ENCODE measurements at regions not wholly inside any gene's neighbourhood (a gene's known extent, or its start where the extent isn't known, plus 50 kb on each side); places are given as distances from the start of the nearest gene placed in this dataset.
A peak's percentile ranks its signal among the peaks of the same experiment; 100 is the strongest.

DNA sequence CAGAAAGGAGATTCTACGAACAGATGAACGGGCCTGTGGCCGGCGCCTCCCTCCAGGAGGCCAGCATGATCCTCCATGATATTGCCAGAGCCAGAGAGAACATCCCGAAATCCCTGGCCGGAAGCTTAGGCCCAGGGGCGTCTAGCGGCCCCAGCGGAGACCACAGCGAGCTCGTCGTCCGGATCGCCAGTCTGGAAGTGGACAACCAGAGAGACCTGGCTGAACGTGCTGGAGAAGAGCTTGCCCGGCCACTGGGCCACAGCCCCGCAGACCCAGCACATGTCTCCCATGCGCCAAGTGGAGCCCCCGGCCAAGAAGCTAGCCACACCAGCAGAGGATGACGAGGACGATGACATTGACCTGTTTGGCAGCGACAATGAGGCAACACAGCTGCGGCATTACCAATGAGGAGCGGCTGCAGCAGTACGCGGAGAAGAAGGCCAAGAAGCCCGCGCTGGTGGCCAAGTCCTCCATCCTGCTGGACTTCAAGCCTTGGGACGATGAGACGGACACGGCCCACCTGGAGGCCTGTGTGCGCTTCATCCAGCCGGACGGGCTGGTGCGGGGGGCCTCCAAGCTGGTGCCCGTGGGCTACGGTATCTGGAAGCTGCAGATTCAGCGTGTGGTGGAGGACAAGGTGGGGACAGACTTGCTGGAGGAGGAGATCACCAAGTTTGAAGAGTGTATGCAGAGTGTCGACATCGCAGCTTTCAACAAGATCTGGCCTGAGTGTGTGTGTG, 78.8 kb upstream of the FRY start:
- H3K4me3 ChIP-seq (ENCODE audit: low read length): no peak overlapping the region
- no peak for DNase-seq (ENCODE audit: low read depth)
- TF ChIP-seq, protein P1, sequence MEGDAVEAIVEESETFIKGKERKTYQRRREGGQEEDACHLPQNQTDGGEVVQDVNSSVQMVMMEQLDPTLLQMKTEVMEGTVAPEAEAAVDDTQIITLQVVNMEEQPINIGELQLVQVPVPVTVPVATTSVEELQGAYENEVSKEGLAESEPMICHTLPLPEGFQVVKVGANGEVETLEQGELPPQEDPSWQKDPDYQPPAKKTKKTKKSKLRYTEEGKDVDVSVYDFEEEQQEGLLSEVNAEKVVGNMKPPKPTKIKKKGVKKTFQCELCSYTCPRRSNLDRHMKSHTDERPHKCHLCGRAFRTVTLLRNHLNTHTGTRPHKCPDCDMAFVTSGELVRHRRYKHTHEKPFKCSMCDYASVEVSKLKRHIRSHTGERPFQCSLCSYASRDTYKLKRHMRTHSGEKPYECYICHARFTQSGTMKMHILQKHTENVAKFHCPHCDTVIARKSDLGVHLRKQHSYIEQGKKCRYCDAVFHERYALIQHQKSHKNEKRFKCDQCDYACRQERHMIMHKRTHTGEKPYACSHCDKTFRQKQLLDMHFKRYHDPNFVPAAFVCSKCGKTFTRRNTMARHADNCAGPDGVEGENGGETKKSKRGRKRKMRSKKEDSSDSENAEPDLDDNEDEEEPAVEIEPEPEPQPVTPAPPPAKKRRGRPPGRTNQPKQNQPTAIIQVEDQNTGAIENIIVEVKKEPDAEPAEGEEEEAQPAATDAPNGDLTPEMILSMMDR (IDR thresholded peaks at IDR 0.05; ENCODE audit: insufficient read depth, low read depth, low read length, missing control alignments): no peak

DNA sequence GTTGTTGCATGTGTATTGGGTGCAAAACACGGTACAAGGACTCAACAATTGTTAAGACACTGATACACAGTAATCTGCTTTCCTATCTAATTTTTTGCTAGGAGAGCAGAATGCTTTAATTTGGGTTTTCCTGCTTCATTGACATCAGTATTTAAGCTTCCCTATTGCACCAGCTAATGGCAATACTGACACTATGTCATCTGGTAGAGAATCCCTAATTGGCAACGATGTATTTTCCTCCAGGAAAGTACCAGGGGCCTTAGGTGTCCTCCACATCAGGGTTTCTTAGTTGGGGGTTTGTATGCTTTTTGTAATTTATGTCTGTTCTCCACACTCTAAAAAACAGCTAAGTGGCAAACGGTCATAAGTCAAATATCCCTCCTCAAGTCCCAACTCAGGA, 76.5 kb upstream of the FRY start:
- no peak overlapping the region for H3K4me3 ChIP-seq (ENCODE audit: low read length)
- no peak for DNase-seq (ENCODE audit: low read depth)
- TF ChIP-seq, protein P1 (IDR thresholded peaks at IDR 0.05; ENCODE audit: insufficient read depth, low read depth, low read length, missing control alignments): no peak

DNA sequence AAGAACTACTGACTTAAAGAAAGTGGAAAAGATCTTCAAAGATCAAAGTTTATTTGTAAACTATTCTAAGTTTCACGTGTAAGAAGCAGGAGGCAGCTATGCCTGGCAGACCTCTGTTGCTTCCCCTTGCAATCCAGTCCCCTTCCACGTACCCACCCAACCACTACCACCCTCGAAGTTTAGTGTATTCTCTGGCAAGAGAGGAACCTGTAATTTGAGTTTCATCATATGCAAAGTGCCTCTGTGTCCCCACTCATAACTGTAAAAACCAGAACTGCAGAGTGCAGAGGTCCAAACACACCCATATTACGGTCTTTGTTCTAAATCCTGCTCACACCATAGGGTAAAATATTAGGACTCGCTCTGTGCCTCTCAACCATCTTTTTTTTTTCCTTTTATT, 75.8 kb upstream of the FRY start:
- TF ChIP-seq, protein P1 (IDR thresholded peaks at IDR 0.05; ENCODE audit: insufficient read depth, low read depth, low read length, missing control alignments): no peak
- no peak overlapping the region for H3K4me3 ChIP-seq (ENCODE audit: low read length)
- no peak for DNase-seq (ENCODE audit: low read depth)

DNA sequence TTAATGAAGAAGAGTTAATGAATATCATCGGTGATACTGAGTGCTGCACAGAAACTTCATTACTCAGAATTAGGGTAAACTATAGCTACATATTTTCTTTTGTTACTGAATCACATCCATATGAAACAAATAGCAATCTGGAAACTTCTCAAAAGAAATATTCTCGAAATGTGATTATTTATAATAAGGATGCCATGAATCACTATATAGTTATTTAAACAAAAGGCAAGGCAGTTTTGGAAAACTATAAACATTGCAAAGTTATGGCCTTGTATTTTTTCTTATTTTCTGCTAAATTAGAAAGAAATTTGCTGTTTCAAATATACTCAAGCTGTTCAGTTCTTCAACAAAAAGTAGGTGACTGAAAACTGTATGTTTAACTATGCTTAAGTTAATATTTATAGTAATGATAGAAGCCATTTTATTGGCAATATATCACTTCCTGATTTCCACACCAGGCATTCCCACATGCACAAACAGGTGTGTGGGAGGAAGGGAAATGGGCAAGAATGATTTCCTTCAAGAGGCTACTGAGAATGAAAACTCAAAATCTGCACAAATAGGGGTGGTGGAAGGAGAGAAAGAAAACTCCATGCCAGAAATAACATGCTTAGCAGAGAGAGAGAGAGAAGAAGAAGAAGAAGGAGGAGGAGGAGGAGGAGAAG, 74.5 kb upstream of the FRY start:
- no peak for DNase-seq (ENCODE audit: low read depth)
- no peak overlapping the region for H3K4me3 ChIP-seq (ENCODE audit: low read length)
- TF ChIP-seq, protein P1 (IDR thresholded peaks at IDR 0.05; ENCODE audit: insufficient read depth, low read depth, low read length, missing control alignments): no peak

DNA sequence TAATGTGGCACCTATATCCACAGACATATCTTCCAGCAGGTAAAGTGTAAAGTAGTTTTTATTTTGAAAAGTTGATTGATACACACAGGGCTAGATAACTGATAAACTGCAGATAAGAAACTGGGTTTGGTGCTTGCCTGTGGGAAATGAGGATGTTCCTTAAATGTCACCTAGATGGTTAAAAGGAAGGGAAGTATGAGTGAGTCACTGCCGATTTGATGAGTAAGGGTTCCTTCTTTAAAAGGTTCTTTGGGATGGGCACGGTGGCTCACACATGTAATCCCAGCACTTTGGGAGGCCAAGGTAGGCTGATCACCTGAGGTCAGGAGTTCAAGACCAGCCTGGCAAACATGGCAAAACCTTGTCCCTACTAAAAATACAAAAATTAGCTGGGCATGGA, 73.8 kb upstream of the FRY start:
- TF ChIP-seq, protein P1 (IDR thresholded peaks at IDR 0.05; ENCODE audit: insufficient read depth, low read depth, low read length, missing control alignments): no peak
- no peak overlapping the region for H3K4me3 ChIP-seq (ENCODE audit: low read length)
- DNase-seq (ENCODE audit: low read depth): peak; percentile 27

DNA sequence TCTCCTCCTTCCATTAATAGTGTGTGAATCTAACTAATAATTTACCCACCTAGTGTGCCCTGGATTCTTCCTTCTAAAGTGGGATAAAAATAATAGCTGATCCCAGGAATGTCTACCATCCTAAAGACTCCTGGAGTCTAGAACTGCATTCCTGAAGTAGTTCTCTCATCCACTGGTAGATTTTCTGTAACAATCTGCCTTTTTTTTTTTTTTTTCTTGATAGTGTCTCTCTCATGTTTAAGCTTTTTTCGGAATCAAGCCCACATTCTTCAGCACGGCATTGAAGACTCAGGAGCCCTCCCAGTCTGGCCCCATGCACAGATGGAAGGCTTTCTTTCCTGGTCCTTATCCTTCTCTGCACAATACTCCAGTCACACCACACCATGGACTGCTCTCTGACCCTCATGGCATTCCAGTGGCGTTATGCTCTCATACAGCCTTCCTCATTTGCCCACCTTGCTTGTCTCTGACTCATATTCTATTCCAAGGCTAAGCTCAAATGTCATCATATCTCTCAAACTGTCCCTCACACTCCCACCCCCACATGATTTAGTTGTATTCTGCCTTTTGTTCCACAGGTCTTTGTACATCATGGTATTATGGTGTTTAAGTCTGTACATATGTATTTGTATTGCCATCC, 68.7 kb upstream of the FRY start:
- TF ChIP-seq, protein P1 (IDR thresholded peaks at IDR 0.05; ENCODE audit: insufficient read depth, low read depth, low read length, missing control alignments): no peak
- no peak for DNase-seq (ENCODE audit: low read depth)

More for the DNA sequence above, 68.7 kb upstream of the FRY start:
- H3K4me3 ChIP-seq (ENCODE audit: low read length): no peak overlapping the region
